AG04450 (cell line): ENCODE measurements at regions not wholly inside any gene's neighbourhood (a gene's known extent, or its start where the extent isn't known, plus 50 kb on each side); places are given as distances from the start of the nearest gene placed in this dataset.

Experiments
- CTCF ChIA-PET: fragments of 300-600, 350-600 bp; formaldehyde crosslinking; extraction: SDS; loops from one replicate; lab custom pipeline; 2022; ENCODE audit warnings: antibody characterized with exemption, inconsistent platforms; lab: Charles Lee
- POLR2A ChIA-PET: fragments of 350-600 bp; formaldehyde crosslinking; extraction: SDS; loops from one replicate; lab custom pipeline; 2021; ENCODE audit warnings: antibody characterized with exemption, inconsistent platforms; lab: Yijun Ruan, JAX
- DNase-seq: peaks from one replicate; pipeline ENCODE4 v3.0.0-alpha.2; 2011; ENCODE audit warnings: low read depth, low spot score
- H3K27ac ChIP-seq: one replicate; pipeline ENCODE4 v1.5.1; 2012; ENCODE audit warnings: low read depth, low read length, control low read depth
- H3K27me3 ChIP-seq: one replicate; pipeline ENCODE4 v1.6.0; 2012; ENCODE audit warnings: low read length; ENCODE audit not compliant: control insufficient read depth, insufficient read depth
- H3K4me3 ChIP-seq: 2 replicates; pipeline ENCODE4 v1.5.1; 2011; ENCODE audit warnings: mild to moderate bottlenecking, low read depth, low read length, control low read depth
- H3K9me3 ChIP-seq: 2 replicates; pipeline ENCODE4 v1.5.1; 2012; ENCODE audit warnings: low read length; ENCODE audit not compliant: control insufficient read depth, insufficient read depth
- CTCF ChIP-seq: IDR thresholded peaks from 2 replicates; pipeline ENCODE4 v1.5.1; 2011; ENCODE audit warnings: low read depth, low read length, control low read depth, inconsistent platforms

GRCh38 chr22:47379037-47379436 is 616.6 kb downstream of the TBC1D22A start:
- ChIA-PET POLR2A (no interaction called here), CTCF (no interaction called here)
- H3K4me3 ChIP-seq, result no peak overlapping the region
- H3K27me3 ChIP-seq, result no peaks in the 10 kb centered on the region
- peaks cover 10% of the 10 kb centered on the region; the same call in 1 of the 2 replicates for H3K9me3 ChIP-seq
- TF ChIP-seq CTCF, result no peak
- no peak overlapping the region for H3K27ac ChIP-seq
- no peak for DNase-seq

- Histone ChIP-seq H3K4me3 (no peak overlapping the region), H3K27ac (no peak overlapping the region), H3K9me3 (peaks cover 10% of the 10 kb centered on the region; the same call in 1 of the 2 replicates), H3K27me3 (no peaks in the 10 kb centered on the region)
- CTCF ChIA-PET, result no interaction called here
- DNase-seq, result no peak
- POLR2A ChIA-PET, result no interaction called here
- no peak for TF ChIP-seq CTCF
These were observed 615.6 kb downstream of the TBC1D22A start for GRCh38 chr22:47377926-47378560.

GRCh38 chr22:47376901-47377505 is 614.6 kb downstream of the TBC1D22A start:
- DNase-seq, result no peak
- POLR2A ChIA-PET, result no interaction called here
- TF ChIP-seq CTCF, result no peak

GRCh38 chr22:47376322-47376700 is 613.9 kb downstream of the TBC1D22A start:
- no peak for TF ChIP-seq CTCF
- H3K27ac ChIP-seq, result no peak overlapping the region
- CTCF ChIA-PET, result no interaction called here
- no peak for DNase-seq
- no peaks in the 10 kb centered on the region for H3K27me3 ChIP-seq
- POLR2A ChIA-PET, result no interaction called here
- H3K9me3 ChIP-seq, result peaks cover 10% of the 10 kb centered on the region; the same call in 1 of the 2 replicates
- H3K4me3 ChIP-seq, result no peak overlapping the region

More at GRCh38 chr22:47376901-47377505, 614.6 kb downstream of the TBC1D22A start:
- CTCF ChIA-PET, result no interaction called here
- no peaks in the 10 kb centered on the region for H3K27me3 ChIP-seq
- peaks cover 10% of the 10 kb centered on the region; the same call in 1 of the 2 replicates for H3K9me3 ChIP-seq
- H3K4me3 ChIP-seq, result no peak overlapping the region
- no peak overlapping the region for H3K27ac ChIP-seq

- ChIA-PET POLR2A (no interaction called here), CTCF (no interaction called here)
- Histone ChIP-seq H3K27ac (no peak overlapping the region), H3K4me3 (no peak overlapping the region), H3K27me3 (no peaks in the 10 kb centered on the region), H3K9me3 (peaks cover 10% of the 10 kb centered on the region; the same call in 1 of the 2 replicates)
- no peak for DNase-seq
- no peak for TF ChIP-seq CTCF
These were observed 613.3 kb downstream of the TBC1D22A start for GRCh38 chr22:47375621-47376321.
